HepG2 (cell line): ENCODE measurements at regions not wholly inside any gene's neighbourhood (a gene's known extent, or its start where the extent isn't known, plus 50 kb on each side); places are given as distances from the start of the nearest gene placed in this dataset.

Source experiments
- ATAC-seq: fragments of 200-7000 bp; cut with Tn5 transposase; 3 replicates; pipeline ENCODE4 v1.9.1; 2020; ENCODE audit warnings: mild to moderate bottlenecking, moderate library complexity
- BruUV-seq: library from RNA; stranded (reverse); fragments of 400-500 nt; replicated peaks from 2 replicates; lab custom pipeline; 2021; lab: Mats Ljungman, UMichigan
- CTCF ChIA-PET: fragments of 300-600 bp; formaldehyde crosslinking; extraction: SDS; loops from one replicate; lab custom pipeline; 2021; ENCODE audit warnings: low total read pairs, inconsistent platforms, low intra/inter-chr PET ratio; lab: Yijun Ruan, JAX
- POLR2A ChIA-PET: fragments of 350-600 bp; sonication (Branson Sonifier 250); formaldehyde crosslinking; loops from one replicate; lab custom pipeline; 2020; ENCODE audit warnings: antibody characterized with exemption, inconsistent platforms; lab: Yijun Ruan, JAX
- DNase-seq: peaks from one replicate; pipeline ENCODE4 v3.0.0-alpha.2; 2015; ENCODE audit warnings: low spot score
- FAIRE-seq: peaks from 3 replicates; lab custom pipeline; 2011; peaks lifted over from hg19 to GRCh38; lab: Jason Lieb, UNC
- H2AFZ ChIP-seq: one replicate; pipeline ENCODE4 v1.6.1; 2011; ENCODE audit warnings: low read length, inconsistent platforms
- H3K27ac ChIP-seq: fragments of 300-600 bp; 3 replicates; pipeline ENCODE4 v1.8.0; 2011; ENCODE audit warnings: mixed run types, mild to moderate bottlenecking, mixed read lengths, low read length, inconsistent platforms; ENCODE audit not compliant: insufficient read depth; ENCODE audit errors: extremely low read length
- H3K27me3 ChIP-seq, 2 experiments: fragments of 200-600 bp in 1 of 2; 2 replicates in 1 of 2; 3 replicates in 1 of 2; pipeline versions ENCODE4 v1.6.0 to v1.8.0; 2011; ENCODE audit warnings: low read length in 2 of 2, mild to moderate bottlenecking in 2 of 2, moderate library complexity in 2 of 2, inconsistent platforms in 1 of 2; ENCODE audit not compliant: insufficient read depth in 2 of 2, control insufficient read depth in 1 of 2
- H3K36me3 ChIP-seq, 2 experiments: fragments of 200-600 bp in 1 of 2; replicated peaks in 1 of 2; 2 replicates in 1 of 2; 3 replicates in 1 of 2; pipeline versions ENCODE4 v1.5.1 to v1.8.0; 2011; ENCODE audit warnings: low read length in 2 of 2, inconsistent platforms in 1 of 2; ENCODE audit not compliant: insufficient read depth in 2 of 2, control insufficient read depth in 1 of 2
- H3K4me1 ChIP-seq: 2 replicates; pipeline ENCODE4 v1.5.1; 2012; ENCODE audit warnings: low read length, inconsistent platforms; ENCODE audit not compliant: insufficient read depth
- H3K4me2 ChIP-seq: 2 replicates; pipeline ENCODE4 v1.6.0; 2011; ENCODE audit warnings: low read depth, low read length, inconsistent platforms
- H3K4me3 ChIP-seq, 3 experiments: fragments of 200-600 bp in 1 of 3; sonication (generic), shearing (Covaris generic) in 1 of 3; replicated peaks in 1 of 3; 2 replicates each; pipeline ENCODE4 v1.5.1; 2011 to 2016; ENCODE audit warnings: low read length in 3 of 3, inconsistent platforms in 2 of 3, low read depth in 2 of 3, mild to moderate bottlenecking in 2 of 3, control low read depth in 1 of 3, mixed read lengths in 1 of 3; ENCODE audit not compliant: insufficient read depth in 1 of 3
- H3K79me2 ChIP-seq: one replicate; pipeline ENCODE4 v1.6.1; 2011; ENCODE audit warnings: low read length, inconsistent platforms; ENCODE audit not compliant: insufficient read depth
- H3K9ac ChIP-seq: 2 replicates; pipeline ENCODE4 v1.6.0; 2011; ENCODE audit warnings: mild to moderate bottlenecking, low read depth, low read length, inconsistent platforms; ENCODE audit not compliant: insufficient read depth
- H3K9me3 ChIP-seq: 2 replicates; pipeline ENCODE4 v1.5.1; 2012; ENCODE audit warnings: mild to moderate bottlenecking, low read length
- H4K20me1 ChIP-seq: 2 replicates; pipeline ENCODE4 v1.6.0; 2011; ENCODE audit warnings: inconsistent platforms, mild to moderate bottlenecking, low read length, moderate library complexity; ENCODE audit not compliant: insufficient read depth
- ASH2L ChIP-seq: fragments of 300-600, 200-600 bp; sonication (generic); IDR thresholded peaks from 2 replicates; pipeline ENCODE4 v1.7.0; 2017; ENCODE audit warnings: low read depth, mild to moderate bottlenecking, moderate library complexity, mixed read lengths, low read length; ENCODE audit not compliant: insufficient read length
- GLMP ChIP-seq: sonication (generic); formaldehyde crosslinking; IDR thresholded peaks from 2 replicates; pipeline ENCODE4 v1.9.0; 2021; ENCODE audit warnings: missing genetic modification reagents, mild to moderate bottlenecking, borderline replicate concordance
- HOXD1 ChIP-seq: sonication (generic); formaldehyde crosslinking; IDR thresholded peaks from 2 replicates; pipeline ENCODE4 v1.5.0; 2020; ENCODE audit warnings: missing genetic modification reagents
- JUNB ChIP-seq: sonication (generic); formaldehyde crosslinking; IDR thresholded peaks from 2 replicates; pipeline ENCODE4 v1.8.0; 2022; ENCODE audit warnings: missing genetic modification reagents, mild to moderate bottlenecking, borderline replicate concordance
- MTA3 ChIP-seq: sonication (generic); formaldehyde crosslinking; IDR thresholded peaks from 2 replicates; pipeline ENCODE4 v1.4.0; 2020; ENCODE audit warnings: missing genetic modification reagents
- TAF15 ChIP-seq: fragments of 200-400 bp; formaldehyde crosslinking; IDR thresholded peaks from one replicate; pipeline ENCODE4 v1.6.1; 2018; ENCODE audit warnings: mild to moderate bottlenecking, low read depth, low read length; ENCODE audit not compliant: poor library complexity, severe bottlenecking
- TEF ChIP-seq: sonication (generic); formaldehyde crosslinking; IDR thresholded peaks from 2 replicates; pipeline ENCODE4 v1.5.0; 2020; ENCODE audit warnings: missing genetic modification reagents
- THAP8 ChIP-seq: sonication (generic); formaldehyde crosslinking; IDR thresholded peaks from 2 replicates; pipeline ENCODE4 v1.5.1; 2020; ENCODE audit warnings: missing genetic modification reagents, mild to moderate bottlenecking, borderline replicate concordance
- ZBTB46 ChIP-seq: sonication (generic); formaldehyde crosslinking; IDR thresholded peaks from 2 replicates; pipeline ENCODE4 v1.4.0; 2020; ENCODE audit warnings: mild to moderate bottlenecking, missing genetic modification reagents, borderline replicate concordance
- ZNF431 ChIP-seq: sonication (generic); formaldehyde crosslinking; IDR thresholded peaks from 2 replicates; pipeline ENCODE4 v1.9.0; 2022; ENCODE audit warnings: missing genetic modification reagents, low read depth, mild to moderate bottlenecking, borderline replicate concordance
- ZNF547 ChIP-seq: sonication (generic); formaldehyde crosslinking; IDR thresholded peaks from 2 replicates; pipeline ENCODE4 v1.5.1; 2020; ENCODE audit warnings: mild to moderate bottlenecking, missing genetic modification reagents
- ZNF576 ChIP-seq: sonication (generic); formaldehyde crosslinking; IDR thresholded peaks from 2 replicates; pipeline ENCODE4 v1.4.0; 2020; ENCODE audit warnings: mild to moderate bottlenecking, missing genetic modification reagents
- ZNF768 ChIP-seq: sonication (generic); formaldehyde crosslinking; IDR thresholded peaks from 2 replicates; pipeline ENCODE4 v1.4.0; 2020; ENCODE audit warnings: missing genetic modification reagents
- ZNF782 ChIP-seq: sonication (generic); formaldehyde crosslinking; IDR thresholded peaks from 2 replicates; pipeline ENCODE4 v1.4.0; 2020; ENCODE audit warnings: missing genetic modification reagents, mild to moderate bottlenecking, borderline replicate concordance
- WGBS: methylation state at CpG from one replicate; pipeline ENCODE4 v1.1.6; 2017; ENCODE audit warnings: low lambda C conversion rate; 5-methylcytosine and 5-hydroxymethylcytosine counted together
- in situ Hi-C: cut with HindIII; loops from 2 replicates; pipeline ENCODE4 v1.10.0; 2017; ENCODE audit warnings: low pct_unique_long_range_greater_than_20kb; ENCODE audit not compliant: extremely low pct_ligation_motif_present
- intact Hi-C: fragments of 100-400 bp; cut with micrococcal nuclease; formaldehyde crosslinking; loops from one replicate; pipeline ENCODE4 v1.10.0; 2022; ENCODE audit not compliant: unreplicated experiment

- TF ChIP-seq TAF15 (no peak), ZNF768 (CRISPR knock-in tag) (no peak)
Observed at GRCh38 chr15:70427167-70428120, 329.7 kb upstream of the TLE3 start (continued).

- peaks cover 16% of the 10 kb centered on the region for H3K4me1 ChIP-seq
- no peak for ATAC-seq
- in situ Hi-C loops: no loop called here
- TF ChIP-seq ASH2L (no peak), ZNF576 (CRISPR knock-in tag) (no peak), MTA3 (CRISPR knock-in tag) (no peak), GLMP (CRISPR knock-in tag) (no peak), HOXD1 (no peak), JUNB (CRISPR knock-in tag) (no peak), ZNF547 (no peak), ZBTB46 (CRISPR knock-in tag) (no peak), TEF (CRISPR knock-in tag) (no peak), ZNF782 (CRISPR knock-in tag) (no peak), ZNF431 (no peak), THAP8 (CRISPR knock-in tag) (no peak)
Observed at GRCh38 chr15:70426096-70426821, 328.5 kb upstream of the TLE3 start.

More at GRCh38 chr15:70426096-70426821, 328.5 kb upstream of the TLE3 start:
- intact Hi-C loops: no loop called here
- no peaks in the 10 kb centered on the region for H3K36me3 ChIP-seq
- H3K4me2 ChIP-seq: no peak overlapping the region
- no peak overlapping the region for H3K27ac ChIP-seq
- no peaks in the 10 kb centered on the region for H4K20me1 ChIP-seq
- ChIA-PET CTCF (no interaction called here), POLR2A (no interaction called here)
- no peaks in the 10 kb centered on the region for H3K27me3 ChIP-seq
- H3K79me2 ChIP-seq: no peaks in the 10 kb centered on the region
- H3K9ac ChIP-seq: no peak overlapping the region
- BruUV-seq: no TSS peak
- no peak overlapping the region for H2AFZ ChIP-seq
- FAIRE-seq: no peak
- WGBS: 70% methylated on average over 16 of the region's 17 CpGs
- H3K4me3 ChIP-seq: no peak overlapping the region
- DNase-seq: no peak
- H3K9me3 ChIP-seq: no peaks in the 10 kb centered on the region
